ENCODE measurements at regions not wholly inside any gene's neighbourhood (a gene's known extent, or its start where the extent isn't known, plus 50 kb on each side); places are given as distances from the start of the nearest gene placed in this dataset.
A peak's percentile ranks its signal among the peaks of the same experiment; 100 is the strongest.

DNA sequence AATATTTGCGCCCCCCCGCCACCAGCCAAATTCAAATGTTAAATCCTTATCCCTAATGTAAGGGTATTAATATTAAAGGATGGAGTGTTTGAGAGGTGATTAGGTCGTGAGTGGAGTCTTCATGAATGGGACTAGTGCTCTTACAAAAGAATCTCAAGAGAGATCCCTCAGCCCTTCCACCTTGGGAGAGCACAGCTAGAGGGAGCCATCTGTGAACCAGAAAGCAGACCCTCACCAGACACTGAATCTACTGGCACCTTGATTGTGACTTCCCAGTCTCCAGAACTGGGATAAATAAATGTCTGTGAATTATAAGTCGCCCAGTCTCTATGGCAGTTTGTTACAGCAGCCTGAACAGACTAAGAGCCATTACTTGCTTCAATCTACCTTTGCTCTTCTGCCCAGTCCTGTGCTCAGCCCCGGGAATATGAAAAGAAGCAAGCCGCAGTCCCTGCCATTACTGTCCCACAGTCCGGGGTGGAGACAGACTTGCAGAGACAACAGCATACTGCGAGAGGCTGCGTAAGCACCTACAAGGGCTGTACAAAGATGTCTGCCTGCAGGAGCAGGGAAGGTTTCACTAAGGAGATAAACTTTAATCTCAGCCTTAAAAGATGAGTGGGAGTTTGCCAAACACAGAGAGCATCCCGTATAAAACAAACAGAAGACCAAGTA is 110.7 kb upstream of the TMCO5A start:
- peak in 1 of 10 donors; percentile 42 for DNase-seq
- intact Hi-C loops (cut with DNase I): no loop called here

- intact Hi-C loops (cut with DNase I): no loop called here
- no peak for DNase-seq
These were observed 109.6 kb upstream of the TMCO5A start for GRCh38 chr15:37824717-37825382.

DNA sequence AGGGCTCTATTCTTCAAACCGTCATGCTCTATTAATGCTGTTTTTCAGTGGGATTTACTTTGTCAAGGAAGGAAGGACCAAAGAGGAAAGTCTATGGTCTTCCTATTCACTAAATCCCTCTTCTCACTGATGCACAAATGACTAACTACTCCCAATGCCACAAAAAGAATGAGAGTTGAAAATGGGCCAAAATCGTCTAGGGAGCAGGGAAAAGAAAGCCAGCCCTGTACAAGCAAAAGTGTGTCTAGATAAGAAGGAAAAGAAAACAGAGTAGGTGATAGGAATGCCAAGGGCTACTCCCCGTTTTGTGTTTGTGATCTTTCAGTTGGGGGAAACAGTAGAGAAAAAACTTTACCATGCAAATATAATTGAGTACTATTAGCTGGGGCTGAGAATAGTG is 97.2 kb upstream of the TMCO5A start:
- DNase-seq: no peak
- intact Hi-C loops (cut with DNase I): no loop called here

DNA sequence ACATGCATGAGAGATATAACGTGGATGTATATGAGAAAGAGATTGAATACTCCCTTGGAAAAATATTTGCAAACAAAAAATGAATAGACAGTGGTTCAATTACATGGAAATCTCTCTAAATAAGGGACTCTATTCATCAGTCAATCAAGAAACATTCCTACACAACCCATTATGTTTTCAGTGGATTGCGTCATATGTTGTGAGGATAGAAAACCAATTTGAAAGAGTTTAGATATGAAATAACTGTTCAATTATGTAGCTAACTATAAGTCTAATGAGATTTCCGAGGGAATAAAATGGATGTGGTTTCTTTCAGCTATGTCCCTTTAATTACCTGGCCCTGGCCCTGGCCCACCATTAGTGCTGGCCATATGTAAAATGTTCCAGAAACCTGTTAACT is 86.7 kb upstream of the TMCO5A start:
- intact Hi-C loops (cut with DNase I): no loop called here
- DNase-seq: no peak

DNA sequence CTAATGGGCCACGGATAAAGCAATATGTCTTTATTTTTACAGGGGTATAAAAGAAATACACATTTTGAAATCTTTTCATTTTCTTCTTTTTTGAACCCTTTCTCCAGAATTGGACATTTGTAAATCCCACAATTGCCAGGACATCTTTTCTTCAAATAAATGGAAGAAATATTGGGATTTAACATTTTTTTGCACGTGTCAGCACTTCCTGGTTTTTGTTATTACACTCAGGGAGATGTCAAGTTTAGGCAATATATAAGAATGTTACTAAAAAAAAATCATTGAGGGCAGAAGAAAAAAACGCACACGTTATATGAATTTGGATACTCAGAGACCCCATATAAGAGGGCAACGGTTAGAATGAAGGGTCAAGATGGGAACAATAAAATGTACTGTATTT is 78.3 kb upstream of the TMCO5A start:
- no peak for DNase-seq
- intact Hi-C loops (cut with DNase I): no loop called here

DNA sequence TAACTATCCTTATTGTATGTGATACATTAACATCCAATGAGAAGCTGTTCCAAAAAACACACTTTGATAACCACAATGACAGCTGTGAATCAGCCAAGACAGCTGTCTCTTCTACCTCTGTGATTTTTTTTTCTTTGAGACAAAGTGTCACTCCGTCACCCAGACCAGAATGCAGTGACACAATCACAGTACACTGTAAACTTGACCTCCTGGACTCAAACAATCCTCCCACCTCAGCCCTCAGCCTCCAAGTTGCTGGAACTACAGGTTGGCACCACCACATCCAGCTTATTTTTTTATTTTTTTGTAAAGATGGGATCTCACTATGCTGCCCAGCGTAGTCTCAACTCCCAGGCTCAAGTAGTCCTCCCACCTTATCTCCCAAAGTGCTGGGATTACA is 73.5 kb upstream of the TMCO5A start:
- intact Hi-C loops (cut with DNase I): no loop called here
- no peak for DNase-seq

DNA sequence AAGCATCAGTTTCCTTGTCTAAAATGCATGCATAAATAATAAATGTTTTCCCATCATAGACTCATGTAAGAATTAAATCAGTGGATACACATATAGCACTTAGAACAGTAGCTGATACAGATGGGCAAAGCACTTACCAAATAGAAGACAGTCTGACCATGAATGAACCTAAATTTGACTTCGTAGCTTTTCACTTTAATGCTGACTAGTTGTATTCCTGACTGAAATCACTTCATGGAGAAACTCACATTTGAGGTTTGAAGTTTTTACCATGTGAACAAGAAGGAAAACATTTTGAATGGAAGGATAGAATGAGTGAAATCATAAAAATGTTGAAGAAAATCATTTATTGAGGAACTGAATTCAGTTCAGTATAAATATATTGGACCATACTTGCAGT is 68.8 kb upstream of the TMCO5A start:
- DNase-seq: no peak
- intact Hi-C loops (cut with DNase I): no loop called here

DNA sequence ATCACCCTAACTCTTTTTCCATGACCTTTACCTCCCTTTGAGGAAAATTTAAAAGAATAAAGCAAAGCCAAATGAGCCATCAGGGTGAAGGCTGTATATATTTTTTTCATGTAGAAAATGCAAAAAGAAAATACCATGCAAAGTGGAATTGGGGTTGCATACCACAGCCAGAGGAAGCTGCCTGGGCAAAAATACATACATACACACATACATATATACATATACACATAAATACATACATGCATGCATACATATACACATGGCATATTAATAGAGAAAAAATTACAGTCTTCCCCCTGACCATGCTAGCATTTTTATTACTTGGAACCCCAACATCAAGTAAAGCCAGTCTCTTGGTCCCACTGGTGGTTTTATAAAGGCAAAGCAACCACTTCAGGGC is 63.7 kb upstream of the TMCO5A start:
- no peak for DNase-seq
- intact Hi-C loops (cut with DNase I): loop anchor here (10.0 kb wide), 1 partner anchor 1366 kb away; no protein-coding TSS in a partner anchor

- peak in 1 of 10 donors; percentile 59 for DNase-seq
- intact Hi-C loops (cut with DNase I): loop anchor here (10.0 kb wide), 1 partner anchor 1368 kb away; no protein-coding TSS in a partner anchor
These were observed 61.8 kb upstream of the TMCO5A start for GRCh38 chr15:37872661-37873060.

DNA sequence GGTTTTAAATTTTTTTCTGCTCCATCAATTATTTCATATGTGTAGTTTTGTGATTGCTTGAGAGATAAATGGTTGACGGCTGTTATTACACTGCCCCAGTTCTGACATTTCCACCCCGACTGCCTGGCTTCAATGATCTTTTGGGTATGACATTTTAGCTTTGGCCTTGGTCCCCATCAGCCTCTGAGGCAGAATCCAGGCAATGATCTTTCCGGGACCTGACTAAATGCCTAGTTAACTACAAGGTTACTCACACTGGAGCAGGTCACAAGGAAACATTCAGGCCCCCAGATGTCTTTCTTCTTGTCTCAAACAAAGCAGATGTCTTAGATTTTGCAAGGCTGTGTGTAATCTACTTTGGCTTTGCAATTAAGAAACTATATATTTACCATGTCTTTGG is 61.1 kb upstream of the TMCO5A start:
- intact Hi-C loops (cut with DNase I): loop anchor here (10.0 kb wide), 1 partner anchor 1369 kb away; no protein-coding TSS in a partner anchor
- no peak for DNase-seq

DNA sequence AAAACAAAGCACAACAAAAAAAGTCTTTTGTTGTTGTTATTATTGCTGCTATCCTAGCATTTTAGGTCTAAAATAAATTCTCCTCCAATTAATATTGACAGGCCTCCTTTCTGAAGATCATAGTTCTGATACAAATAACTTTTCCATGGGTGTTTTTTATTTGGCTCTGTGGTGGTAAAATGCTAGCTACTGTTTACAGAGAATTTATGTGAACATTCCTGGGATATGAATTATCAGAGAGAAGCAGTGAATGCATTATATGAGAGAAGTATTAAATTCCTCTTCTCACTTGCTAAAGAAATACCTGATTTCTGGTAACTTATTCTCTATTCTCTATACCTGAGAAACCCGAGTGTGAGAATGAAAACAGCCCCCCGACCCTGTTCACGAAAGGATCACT is 57.5 kb upstream of the TMCO5A start:
- no peak for DNase-seq
- intact Hi-C loops (cut with DNase I): loop anchor here (10.0 kb wide), 1 partner anchor 1372 kb away; no protein-coding TSS in a partner anchor

DNA sequence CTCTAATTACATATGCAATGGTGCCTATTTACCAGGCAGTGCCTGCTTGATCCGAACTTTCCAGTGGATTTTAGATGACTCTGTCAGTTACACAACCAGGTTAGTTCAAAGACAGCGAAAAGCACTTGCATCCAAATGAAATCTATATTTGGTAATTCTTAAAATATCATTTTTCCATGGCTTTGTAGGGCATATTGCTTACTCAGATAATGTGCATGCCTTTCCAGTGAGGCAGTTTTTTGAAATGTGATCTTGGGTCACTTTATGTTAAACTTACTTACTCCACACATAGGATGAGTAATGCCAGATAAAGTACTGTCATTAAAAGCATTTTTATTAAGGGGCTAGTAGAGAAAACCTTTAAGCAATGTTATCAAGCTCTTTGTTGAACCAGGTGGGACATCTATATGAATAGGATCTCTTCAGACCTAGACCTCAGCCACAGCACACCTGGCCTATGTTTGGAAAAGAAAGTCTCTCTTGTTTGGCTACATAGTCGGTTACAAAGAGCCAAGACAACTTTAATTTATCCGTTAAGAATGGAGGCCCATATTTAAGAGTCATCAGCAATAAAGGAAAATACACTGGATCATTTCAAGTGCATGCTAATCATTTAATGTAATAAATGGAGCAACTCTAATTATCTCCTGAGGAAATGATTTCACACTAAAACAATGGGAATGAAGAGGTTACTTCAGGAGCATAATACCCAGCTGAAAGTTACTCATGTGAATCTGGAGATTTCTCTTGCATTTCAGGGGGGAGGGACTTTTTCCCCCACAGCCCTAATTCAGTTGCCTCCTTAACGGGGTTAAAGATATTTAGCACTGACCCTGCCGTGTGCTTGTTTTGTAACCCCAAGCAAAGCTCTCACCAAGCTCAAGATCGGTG is 56.3 kb upstream of the TMCO5A start:
- intact Hi-C loops (cut with DNase I): loop anchor here (10.0 kb wide), 1 partner anchor 1373 kb away; no protein-coding TSS in a partner anchor
- DNase-seq: no peak

DNA sequence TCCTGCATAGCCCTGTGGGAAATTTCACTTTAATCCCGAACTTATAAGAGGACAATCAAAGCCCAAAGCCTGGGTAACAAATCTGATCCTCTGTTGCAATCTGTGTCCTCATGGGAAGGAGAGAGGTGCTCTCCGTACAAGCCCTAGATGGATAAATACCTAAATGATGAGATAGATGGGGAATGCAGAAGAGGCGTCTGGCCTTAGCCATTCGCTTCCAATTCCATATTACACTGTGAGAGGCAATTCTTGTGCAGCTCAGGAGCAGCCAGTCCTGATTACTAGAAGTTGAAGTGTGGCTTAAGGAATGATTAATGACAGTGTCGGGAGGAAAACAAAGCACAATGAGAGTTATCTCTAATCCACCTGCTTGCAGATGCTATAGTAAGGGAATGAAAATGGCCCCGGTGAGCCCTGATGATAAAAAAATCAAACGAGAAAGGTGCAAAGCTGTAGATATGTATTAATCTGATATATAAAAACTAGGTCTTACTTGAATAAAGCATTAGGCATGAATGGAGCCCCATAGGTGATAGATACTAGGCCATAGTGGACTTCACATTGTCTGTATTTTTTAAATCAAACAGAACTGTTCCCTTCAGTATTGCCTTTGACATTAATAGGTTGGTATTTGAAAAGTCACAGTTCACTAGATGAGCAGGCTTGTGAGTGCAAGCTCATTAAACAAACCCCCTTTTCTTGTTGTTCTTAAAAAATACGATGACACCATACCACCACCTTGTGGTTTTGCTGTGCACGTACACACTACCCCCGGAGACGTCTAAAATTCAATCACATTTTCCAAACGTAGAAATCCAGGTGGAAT is 54.2 kb upstream of the TMCO5A start:
- intact Hi-C loops (cut with DNase I): no loop called here
- no peak for DNase-seq

DNA sequence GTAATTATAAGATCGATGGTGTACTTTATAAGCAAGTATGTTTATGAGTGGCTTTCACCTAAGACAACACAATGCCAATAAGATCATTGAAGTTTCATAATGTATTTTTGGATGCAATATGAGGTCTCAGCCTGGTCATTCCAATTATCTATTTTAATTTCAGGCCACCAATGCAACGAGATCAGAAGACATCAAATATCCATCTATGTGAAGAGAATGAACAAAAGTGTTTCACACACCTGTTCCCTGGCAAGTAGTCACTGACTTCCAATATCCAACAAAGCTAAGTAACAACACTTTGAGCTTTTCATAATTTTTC is 53.6 kb upstream of the TMCO5A start:
- no peak for DNase-seq
- intact Hi-C loops (cut with DNase I): no loop called here

GRCh38 chr15:37881237-37882013 is 53.0 kb upstream of the TMCO5A start:
- DNase-seq: no peak
- intact Hi-C loops (cut with DNase I): no loop called here

- DNase-seq: no peak
These were observed 51.8 kb upstream of the TMCO5A start for GRCh38 chr15:37882640-37883039.

More at GRCh38 chr15:37882640-37883039, 51.8 kb upstream of the TMCO5A start:
- intact Hi-C loops (cut with DNase I): no loop called here
